Esophagus mucosa (tissue), 1 donor: ENCODE measurements at regions not wholly inside any gene's neighbourhood (a gene's known extent, or its start where the extent isn't known, plus 50 kb on each side); places are given as distances from the start of the nearest gene placed in this dataset.
"Not testable (repeated sequence)": the region's sequence is repeated elsewhere in the genome, so short reads cannot be mapped to it uniquely, and the experiment has no call there.

Experiments
- ATAC-seq: fragments of 200-7000 bp; cut with Tn5 transposase; one replicate; pipeline ENCODE4 v1.9.1; 2020
- donor health status: DM: yes; HTN: yes; CAD: no.

DNA sequence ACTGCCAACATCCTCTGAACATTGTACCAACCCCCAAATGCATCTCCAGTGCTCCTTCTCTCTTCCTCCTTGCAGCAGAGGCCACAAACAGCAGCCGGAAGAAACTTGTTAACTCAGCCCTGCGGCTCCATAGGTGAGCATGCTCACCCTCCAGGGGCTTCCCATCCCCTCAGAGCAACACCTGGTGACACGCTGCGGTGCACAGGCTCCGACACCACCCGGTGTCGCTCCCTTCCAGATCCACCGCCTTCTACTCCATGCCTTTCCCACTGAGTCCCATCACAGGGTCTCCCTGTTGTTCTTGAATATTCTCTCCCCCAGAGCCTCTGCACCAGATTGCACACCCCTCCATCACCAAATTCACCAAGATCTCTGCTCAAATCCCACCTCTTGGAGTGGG lies 171.5 kb upstream of the FHL2 start:
- ATAC-seq: no peak

DNA sequence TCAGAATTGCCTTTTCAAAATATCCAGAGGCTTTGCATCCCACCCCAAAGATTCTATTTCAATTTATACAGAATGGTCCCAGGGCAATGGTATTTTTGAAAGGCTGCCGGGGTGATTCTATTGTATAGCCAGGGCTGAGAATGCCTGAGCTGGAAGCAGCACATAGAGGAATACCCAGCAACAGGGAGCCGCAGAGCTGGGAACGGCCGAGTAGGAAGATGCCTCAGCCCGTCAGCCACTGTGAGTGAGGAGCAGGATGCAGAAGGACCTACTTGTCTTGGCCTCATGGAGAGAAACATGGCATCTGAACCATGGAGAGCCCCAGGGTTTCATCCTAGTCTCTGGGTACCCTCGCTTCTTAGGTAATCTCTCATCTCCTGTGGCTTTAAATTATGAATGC lies 170.8 kb upstream of the FHL2 start:
- no peak for ATAC-seq

DNA sequence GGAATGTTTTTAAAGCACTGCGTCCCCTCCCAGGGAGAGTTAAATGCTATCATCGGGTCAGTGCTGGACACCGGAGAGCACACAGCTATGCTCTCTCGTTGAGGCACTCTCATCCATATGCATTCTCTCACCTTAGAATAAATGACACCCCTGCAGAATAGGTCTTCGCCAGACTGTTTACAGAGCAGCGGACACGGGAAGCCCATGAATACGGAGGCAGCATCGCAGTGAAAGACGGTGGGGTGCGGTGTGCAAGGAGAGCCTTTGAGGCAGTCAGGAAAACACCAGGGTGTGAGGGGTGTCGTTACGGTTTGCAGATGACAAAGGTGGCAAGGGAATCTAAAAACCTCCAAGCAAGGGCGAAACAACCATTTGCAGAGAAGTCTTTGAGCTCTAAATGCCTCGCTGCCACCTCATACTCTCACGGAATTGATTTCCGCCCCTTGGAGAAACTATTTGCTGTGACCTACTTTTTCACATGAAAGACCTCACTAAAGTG lies 169.2 kb upstream of the FHL2 start:
- ATAC-seq: no peak

DNA sequence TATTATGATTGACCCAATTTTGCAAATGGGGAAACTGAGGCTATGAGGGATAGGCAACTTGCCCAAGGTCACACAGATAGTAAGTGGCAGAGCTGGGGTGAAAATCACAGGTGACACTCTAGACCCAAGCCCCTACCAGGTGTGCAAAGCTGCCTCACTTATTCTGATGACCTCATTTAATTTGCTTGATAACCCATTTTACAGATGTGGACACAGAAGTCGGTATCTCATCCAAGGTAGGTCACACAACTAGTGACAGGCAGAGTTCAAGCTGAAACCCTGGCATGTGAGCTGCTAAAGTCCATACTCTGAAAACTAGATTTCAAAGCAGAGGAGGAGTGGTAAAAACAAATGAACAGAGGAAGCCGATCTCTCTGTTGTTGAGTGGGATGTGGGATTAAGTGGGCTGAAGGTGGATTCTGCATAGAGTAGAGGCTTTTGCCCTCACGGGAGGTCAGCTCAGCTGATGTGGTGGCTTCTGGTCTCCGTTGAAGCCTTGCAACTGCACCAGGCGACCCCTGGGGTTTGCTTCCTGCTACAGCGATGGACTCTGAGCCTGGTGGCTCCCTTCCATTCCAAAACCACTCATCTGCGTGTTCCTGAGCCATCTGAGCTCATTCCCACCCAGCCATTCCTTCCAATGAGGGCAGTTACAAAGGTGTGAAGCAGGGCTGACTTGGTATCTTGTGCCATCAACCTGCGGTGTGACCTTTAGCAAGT lies 164.3 kb upstream of the FHL2 start:
- ATAC-seq: no peak

DNA sequence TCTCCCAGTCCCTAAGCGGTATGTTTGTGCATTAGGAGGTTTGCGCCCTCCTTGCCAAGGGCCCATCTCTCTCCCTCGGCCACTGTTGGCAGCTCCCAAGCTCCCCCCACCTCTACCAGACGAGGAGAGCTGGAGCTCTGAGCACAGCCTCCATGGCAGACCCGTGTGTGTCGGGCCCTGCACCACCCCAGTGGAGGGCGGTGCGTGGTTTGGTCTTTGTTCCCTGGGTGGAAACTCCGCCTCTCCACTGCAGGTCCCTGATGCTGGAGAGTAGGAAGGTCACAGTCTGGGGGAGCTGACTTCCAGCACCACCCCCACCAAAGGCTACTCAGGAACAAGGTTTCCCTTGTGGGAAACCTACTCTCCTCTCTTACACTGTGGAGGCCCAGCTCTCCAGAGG lies 162.6 kb upstream of the FHL2 start:
- ATAC-seq: no peak

DNA sequence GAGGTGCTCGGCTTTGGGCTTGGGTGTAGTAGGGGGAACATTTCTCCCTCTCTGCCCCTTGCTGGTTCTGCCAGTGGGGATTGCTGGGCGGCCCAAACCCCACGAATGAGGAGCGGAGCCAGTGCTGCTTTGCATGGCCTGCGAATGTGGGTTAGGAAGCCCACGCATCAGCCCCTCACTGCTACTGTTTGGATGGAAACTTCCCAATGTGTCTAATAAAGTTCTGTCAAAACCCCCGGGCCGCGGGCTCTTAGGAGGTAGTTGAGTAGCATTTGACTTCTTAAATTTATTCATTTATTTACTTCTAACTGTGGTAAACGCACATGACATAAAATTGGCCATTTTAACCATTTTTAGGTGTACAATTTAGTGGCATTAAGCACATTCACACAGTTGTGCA lies 161.3 kb upstream of the FHL2 start:
- ATAC-seq: no peak

DNA sequence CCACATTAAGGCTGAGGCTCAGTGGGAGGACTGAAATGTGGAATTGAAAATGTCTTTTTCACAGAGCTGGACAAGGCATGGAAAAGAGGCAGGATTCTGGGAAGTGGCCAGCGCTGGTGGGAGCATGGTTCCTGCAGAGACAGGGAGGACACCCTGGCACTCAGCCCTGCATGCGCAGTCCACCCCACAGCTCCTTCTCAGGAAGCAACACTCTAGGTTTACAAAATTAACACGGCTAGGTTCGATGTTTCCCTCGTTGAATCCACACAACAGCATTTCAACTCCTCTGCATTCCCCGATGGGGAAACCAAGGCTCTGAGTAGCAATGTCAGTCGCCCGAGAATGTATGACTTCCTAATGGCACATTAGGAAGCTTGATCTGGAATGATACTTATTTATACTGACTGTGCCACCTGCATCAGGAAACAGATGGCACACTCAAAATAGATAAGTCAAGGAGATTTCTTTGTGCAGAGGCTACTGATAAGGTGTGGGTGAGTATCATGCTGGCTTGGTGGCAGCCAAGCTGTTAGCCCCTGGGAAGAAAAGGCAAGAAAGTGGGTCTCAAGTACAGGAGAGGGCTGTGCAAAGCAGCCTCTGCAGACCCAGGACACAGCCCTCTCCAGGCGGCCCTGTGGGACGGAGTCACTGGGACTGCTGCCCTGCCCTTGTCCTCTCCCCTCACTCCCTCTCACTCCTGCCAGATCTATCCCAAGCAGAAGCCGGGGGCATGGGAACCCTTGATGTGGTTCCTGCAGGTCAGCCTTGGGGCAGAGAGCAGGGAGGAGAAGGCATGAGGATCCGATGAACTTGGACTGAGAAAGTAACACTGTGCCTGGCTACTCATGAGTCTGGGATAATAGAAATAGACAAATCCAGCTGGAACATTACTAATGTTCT lies 158.4 kb upstream of the FHL2 start:
- peak; percentile 13 for ATAC-seq

DNA sequence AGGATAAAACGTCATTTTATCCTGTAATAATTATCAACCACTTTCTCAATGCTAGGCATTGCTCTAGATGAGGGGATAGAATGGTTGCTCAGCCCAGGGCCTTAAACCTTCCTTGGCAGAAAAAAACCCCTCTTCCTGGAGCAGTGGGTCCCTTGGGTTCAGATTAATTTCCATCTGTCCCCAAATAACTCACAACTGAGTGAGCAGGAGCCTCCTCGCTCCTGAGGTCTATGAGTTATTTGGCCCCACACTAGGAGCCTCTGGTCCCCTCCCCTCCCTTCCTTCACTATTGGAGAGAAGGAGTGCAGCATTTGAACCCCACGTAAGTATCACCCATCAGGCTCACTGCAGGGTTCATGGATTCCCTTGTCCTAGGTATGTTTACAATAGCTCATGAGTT lies 157.5 kb upstream of the FHL2 start:
- ATAC-seq: no peak

DNA sequence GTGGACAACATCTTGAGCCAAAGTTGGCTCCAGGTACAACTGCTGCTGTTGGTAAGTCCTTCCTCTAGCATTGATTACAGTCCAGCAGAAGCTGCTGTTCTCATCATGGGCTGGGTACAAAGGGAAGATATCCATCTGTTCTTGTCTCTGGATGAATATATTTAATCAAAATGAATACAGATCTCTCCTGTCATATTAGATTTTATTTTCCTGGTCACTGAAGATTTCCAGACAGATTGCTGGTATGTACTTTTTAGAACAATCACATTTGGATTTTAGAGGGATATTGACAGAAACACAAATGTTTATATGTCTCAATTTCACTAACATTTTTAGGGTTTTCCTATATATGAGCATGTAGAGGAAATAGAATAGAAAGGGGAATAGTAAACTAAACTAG lies 155.4 kb upstream of the FHL2 start:
- ATAC-seq: no peak

DNA sequence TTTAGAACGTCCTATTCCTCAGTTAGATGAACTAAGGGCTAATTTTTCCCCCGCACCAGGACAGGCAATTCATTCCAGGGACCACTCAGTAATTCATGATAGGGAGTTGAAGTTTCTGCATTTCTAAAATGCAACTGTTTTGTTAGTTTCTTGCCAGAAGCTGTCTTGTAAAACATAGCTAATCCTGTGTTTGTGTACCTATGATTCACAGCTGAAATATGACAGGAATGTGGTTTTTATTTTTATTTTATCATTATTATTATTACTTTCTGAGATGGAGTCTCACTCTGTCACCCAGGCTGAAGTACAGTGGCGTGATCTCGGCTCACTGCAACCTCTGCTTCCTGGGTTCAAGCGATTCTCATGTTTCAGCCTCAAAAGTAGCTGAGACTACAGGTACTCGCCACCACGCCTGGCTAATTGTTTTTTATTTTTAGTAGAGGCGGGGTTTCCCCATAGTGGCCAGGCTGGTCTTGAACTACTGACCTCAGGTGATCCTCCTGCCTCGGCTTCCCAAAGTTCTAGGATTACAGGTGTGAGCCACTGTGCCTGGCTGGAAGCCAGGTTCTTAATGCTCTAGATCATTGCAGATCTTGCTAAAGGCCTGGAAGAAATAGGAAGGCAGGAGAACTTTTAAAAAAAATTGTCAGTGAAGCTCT lies 154.8 kb upstream of the FHL2 start:
- no peak for ATAC-seq

DNA sequence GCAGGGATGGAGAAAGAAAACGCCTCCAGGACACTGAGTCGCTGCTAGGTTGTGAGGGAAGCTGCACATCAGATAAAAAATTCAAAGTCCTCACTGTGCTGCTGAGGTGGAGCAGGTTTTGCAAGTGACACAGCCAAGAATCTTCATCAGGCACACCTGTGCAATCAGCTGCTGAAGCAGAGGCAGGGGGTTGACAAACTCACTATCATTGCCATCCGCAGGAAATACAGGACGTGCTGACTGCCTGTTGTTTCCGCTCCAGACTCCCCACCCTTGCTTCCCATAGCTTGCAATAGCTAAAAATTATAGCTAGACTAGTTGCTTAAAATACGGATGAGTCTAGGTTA lies 147.8 kb upstream of the FHL2 start:
- ATAC-seq: no peak

DNA sequence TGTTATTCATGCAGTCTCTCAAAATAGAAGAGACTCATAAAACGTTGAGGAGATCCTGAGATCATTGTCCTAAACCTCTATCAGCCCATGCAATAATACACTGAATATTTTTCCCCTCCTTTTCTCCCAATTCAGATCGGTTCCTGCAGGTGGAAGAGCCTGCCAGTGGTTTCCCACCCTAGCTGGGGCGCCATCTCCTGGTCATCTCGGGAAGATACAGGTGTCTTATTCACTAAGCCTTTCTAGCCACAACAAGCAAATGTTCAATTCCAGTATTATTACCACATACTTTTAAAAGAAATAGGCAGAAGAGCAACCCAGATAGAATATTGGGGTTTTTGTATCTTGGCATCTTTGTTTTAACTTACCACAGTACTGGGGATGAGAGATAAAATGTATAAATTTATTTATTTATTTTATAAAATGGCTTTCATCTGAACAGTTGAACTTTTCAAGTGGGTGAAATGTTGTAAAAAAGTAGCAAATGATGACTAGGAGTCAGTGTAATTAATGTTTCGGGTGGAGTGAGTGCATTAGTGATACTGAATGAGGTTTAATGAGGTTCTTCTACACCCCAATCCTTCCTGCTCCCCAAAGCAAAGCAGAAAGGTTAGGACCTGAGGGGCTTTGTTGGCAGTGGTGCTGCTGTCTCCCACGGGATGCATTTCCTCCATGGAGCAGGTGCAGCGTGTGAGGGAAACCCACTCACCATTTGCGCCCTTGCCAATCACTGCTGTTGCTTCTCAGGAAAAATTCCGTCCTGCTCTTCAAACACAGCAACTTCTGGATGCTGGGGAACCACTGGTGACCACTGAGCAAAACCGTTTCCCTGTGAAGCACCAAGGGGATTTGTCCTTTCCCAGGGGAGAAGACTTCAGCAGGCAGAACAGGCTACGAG lies 147.1 kb upstream of the FHL2 start:
- ATAC-seq: peak; percentile 56

DNA sequence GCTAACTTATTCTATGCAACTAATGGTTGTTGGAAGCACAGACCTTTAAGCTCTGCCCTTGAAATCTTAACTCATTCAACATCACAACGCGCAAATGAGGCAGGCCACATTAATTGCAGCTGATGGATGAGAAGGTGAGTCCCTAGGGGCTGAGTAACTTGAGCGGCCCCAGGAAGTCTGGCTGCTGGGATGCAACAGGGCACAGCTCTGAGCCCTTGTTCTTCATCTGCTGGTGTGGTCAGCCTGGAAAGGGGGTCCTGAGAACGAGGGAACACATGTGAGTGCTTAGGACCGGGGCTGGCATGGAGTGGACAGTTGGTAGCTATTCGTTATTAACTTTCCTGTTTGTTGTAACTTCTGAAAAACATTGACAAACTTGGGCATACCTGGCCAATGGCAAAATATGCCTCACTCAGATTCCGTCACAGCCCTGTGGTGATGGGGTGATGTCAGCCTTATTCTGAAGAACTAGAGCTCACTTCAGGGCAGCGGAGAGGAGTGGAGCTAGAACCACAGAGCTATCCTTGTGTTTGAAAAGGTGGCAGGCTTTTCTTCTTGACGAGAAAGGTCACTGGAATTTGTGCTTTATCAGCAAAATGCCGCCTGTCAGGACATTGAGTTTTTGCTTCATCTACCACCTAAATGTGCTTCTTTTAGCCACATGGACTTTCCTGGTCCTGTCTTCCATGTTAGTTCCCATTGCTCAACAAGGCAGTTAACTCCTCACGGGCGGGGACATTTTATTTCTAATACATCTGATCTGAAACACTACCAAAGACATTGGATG lies 145.9 kb upstream of the FHL2 start:
- no peak for ATAC-seq

DNA sequence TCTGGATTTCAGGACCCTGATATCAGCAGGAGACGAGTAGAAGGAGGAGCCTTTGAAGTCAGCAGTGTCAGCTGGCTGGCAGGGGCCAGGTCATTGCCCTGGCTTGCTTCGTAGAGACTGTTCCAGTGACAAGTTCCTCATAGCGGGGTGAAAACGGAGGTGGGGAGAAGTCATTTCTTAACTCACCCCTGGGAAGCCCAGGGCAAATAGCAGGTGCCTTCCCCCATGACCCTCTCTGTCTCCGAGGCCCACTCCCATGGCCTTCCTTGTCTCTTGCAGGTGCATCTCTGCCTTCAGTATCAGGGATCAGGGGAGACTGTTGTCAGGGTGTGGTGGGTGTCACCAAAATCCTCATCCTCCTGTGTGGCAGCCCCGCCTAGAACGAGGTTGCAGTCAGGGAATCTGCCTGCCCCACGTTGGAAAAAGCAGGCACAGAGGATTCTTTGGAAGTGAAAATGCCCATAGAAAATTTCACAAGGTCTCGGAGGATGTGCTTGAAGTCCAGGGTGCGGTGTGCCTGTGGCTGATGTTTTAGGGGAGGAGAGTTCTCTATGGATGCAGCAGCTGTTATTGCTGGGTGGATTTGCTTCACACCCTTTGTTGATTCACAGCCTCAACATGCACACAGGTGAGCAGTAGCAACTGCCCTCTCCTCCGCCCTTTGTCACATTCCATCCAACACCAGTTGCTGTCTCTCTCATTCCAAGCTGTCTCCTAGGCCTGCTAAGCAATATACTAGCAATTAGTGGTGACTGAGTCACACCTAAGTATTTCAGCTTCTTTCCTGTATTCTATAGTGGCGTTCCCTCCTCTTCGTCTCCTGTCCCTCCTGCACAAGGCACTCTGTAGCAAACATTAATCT lies 142.6 kb upstream of the FHL2 start:
- ATAC-seq: peak; percentile 67

DNA sequence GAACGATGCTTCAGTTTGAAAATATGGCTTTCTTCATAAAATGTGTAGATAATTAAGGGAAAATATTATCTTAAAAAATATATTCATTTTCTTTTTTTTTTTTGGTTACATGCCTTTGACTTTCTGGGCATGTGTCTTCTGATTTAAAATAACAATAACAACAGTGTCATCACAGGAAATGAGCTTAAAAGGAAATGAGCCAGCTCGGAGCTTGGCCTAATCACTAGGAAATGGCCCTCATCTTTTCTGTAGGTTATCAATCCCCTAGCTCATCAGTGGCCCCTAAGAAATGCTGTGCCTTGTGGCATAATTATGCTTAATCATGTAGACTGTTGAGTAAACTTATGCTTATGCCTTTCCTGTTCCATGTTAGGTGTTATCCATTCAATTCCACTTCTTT lies 141.8 kb upstream of the FHL2 start:
- ATAC-seq: no peak

DNA sequence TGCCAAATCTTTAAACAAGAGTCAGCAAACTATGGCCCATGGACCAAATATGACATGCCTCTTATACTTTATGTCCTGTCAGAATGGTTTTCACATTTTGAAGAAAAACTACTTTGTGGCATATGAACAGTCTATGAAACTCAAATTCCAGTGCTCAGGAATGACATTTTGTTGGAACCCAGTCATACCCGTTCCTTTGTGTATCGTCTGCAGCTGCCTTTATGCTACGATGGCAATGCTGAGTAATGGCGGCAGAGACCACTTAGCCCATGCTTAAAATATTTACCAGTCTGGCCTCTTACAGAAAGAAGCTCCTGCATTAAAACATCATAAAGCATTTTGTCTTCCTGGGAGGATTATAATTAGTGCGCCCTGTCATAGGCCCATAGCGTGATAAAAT lies 140.5 kb upstream of the FHL2 start:
- no peak for ATAC-seq

DNA sequence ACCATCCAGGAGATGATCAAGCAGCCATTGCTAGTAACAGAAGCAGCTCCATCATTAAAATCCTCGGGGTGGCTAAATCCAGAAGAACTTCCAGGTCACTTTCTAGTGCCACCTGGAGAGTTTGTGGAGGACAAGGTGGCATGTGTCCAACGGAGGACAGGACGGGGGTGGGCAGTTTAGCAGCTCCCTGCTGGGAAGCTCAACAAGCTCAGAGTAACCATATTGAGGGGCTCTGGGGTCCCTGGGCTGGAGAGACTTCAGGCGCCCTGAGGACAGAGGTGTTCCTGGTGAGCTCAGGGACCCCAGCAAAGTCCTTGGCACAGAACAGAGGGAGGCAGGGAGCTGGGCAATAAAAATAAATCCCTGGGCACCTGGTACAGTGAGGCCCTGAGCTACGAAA lies 140.0 kb upstream of the FHL2 start:
- no peak for ATAC-seq

DNA sequence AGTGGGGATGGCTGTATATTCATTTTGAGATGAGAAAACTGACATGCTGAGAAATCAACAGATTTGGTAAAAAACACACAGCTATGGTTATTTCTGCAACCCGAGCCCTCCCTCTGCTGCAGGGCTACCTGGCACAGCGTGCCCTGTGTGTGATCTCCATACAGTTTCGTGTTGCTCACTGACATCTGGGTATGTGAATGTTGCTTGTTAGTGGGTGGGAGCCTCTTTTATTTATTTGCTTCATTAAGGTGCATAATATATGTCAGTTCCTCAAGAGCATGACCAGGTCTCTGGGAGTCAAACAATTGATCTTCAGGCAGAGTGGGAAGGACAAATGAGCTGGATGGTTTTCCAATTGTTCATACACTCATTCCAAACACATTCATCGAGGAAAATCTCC lies 139.1 kb upstream of the FHL2 start:
- ATAC-seq: peak; percentile 29

DNA sequence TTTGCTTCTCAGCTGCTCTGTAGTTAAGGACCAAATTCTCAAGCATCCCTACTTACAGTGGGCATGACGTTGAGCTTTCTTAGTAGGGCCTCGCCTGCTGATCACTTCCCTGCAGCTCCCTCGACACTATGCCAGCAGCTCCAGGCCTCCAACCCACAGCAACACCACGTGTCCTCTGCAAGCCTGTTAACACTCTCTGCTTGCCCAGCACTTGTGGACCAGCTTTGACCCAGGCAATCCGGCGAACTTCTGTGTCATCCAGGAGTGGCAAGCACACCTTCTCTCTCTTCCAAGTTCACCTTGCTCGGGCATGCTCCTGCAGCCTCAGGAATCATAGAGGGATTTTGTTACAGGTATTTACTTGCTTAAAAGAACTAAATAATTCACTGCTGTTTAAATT lies 138.6 kb upstream of the FHL2 start:
- ATAC-seq: peak; percentile 94

DNA sequence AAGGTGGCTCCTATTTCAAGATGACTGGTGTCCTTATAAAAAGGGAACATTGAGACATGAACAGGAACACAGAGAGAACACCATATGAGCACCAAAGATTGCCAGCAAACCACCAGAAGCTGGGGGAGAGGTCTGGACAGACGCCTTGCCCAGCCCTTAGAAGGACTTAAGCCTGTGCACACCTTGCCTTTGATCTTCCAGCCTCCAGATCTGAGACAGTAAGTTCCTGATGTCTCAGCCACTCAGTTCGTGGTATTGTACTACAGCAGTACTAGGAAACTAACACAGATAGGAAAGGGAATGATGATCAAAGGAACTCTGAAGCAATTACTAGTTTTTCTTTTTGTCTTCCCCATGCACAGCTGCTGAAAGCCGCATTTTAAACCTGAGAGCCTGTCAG lies 137.3 kb upstream of the FHL2 start:
- ATAC-seq: no peak

DNA sequence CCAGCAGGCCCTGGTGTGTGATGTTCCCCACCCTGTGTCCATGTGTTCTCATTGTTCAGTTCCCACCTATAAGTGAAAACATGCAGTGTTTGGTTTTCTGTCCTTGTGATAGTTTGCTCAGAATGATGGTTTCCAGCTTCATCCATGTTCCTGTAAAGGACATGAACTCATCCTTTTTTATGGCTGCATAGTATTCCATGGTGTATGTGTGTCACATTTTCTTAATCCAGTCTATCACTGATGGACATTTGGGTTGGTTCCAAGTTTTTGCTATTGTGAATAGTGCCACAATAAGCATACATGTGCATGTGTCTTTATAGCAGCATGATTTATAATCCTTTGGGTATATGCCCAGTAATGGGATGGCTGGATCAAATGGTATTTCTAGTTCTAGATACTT lies 130.4 kb upstream of the FHL2 start:
- ATAC-seq: not testable (repeated sequence)
